HuH-7 (cell line): ENCODE measurements at regions not wholly inside any gene's neighbourhood (a gene's known extent, or its start where the extent isn't known, plus 50 kb on each side); places are given as distances from the start of the nearest gene placed in this dataset.

Experiments
- DNase-seq: peaks from one replicate; pipeline ENCODE4 v3.0.0; 2011; ENCODE audit warnings: low spot score

DNA sequence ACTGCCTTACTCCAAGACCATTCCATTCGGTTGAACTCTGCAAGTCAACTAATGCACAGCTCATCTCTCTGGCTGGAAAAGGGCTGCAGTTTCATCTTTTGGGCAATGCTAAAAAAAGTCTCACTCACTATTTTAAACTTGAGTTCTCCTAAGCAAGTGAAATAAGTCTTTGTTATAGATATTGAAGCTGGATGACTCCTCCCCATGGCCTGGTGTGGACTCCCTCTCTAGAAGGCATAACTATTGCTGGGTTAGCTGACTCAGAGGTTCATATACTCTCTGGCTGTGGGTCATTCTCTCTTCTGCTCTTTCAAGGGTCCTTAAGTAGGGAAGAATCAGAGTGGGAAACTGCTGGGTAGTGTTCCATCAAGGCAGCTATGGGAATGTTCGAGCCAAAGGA, 88.0 kb downstream of the XCL2 start:
- DNase-seq = no peak

DNA sequence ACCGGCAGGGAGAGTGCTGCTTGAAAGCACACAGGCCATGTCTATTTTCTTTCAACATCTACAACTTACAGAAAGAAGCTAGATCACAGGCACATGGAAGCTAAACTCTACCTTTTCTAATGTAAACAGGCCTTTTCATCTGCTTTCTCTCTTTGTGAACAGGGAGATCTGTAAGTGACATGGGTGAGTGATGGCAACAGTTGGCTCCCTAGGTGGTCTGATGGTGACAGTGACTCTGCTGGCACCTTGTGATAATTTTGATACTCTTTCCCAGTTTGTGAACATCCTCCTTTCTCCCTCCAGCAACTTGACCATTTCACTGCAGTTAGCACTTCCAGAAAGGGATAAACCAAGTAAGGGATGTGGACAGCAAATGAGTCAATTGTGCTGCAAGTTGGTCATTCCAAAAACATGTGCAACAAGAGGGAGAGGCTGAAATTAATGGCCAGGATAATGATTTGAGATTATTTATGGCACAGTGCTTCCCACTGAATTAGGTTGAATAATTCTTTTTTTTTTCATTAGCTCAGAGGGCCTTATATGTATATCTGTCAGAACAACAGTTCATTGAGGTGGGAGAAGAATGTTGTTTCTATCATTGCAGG, 89.5 kb downstream of the XCL2 start:
- DNase-seq = no peak

DNA sequence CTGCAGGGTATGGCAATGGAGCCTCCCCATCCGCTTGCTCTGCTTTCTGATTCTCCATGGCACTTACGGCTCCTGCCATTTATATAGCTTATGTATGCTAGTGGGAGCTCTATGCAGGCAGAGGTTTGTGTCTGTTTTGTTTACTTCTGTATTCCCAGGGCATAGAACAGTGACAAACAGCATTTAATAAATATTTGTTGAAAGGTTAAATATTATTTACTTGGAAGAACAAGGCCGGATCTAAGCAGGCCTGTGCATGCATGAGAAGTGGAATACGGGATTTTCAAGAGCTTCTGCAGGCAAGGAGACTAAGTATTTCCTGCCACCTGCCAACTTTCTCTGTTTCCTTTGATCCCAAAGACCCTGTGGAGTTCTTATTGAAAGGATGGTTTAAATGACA, 90.7 kb downstream of the XCL2 start:
- DNase-seq = no peak

DNA sequence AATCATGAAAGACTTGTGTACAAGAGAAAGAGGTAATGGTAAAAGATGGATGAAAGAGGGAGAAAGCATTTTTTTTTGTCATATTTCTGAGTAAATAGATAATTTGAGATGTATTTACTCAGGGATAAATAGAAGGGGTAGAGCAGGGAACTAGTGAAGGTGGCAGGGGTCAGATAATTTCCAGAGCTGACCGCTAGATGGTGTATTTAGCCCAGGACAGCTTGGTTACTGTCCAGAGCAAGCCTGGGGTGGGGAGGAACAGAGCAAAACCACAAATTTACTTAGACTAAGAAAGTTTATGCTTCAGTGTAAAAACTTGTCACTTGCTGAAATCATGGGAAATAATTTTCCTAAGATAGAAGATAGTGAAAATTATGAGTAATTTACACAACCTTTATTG, 91.5 kb downstream of the XCL2 start:
- DNase-seq = no peak

DNA sequence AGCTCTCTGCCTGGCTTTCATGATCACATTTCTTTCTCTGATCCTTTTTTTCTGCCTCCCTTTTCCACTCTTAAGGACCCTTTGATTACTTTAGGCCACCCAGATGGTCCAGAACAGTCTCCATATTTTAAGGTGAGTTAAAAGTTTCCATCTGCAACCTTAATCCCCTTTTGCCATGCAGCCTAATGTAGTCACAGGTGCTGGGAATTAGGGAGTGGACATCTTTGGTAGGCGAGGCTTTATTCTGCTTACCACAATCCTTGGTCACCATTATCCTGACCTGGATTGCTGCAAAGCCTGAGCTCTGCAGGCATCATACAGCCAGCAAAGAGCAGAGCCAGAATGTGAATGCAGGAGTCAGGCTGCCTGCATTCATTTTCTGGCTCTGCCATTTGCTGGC, 95.9 kb downstream of the XCL2 start:
- no peak for DNase-seq

DNA sequence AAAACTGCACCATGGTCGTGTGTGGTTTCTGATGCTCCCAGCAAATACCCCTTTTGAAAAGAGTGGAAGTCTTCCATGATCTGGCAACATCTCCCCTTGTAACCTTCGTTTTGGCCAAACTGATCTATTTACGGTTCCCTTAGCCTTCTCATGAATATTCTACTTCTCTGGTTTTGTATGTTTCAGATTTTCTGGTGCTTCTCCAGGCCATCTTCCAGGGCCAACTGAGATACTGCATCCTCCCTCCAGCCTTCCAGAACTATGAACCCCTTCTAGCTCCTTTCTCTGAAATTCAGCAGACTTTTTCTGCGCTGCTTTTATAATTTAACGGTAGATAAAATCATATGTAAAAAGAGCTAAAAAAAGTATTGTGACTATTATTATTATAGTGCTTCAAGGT, 97.7 kb downstream of the XCL2 start:
- no peak for DNase-seq

DNA sequence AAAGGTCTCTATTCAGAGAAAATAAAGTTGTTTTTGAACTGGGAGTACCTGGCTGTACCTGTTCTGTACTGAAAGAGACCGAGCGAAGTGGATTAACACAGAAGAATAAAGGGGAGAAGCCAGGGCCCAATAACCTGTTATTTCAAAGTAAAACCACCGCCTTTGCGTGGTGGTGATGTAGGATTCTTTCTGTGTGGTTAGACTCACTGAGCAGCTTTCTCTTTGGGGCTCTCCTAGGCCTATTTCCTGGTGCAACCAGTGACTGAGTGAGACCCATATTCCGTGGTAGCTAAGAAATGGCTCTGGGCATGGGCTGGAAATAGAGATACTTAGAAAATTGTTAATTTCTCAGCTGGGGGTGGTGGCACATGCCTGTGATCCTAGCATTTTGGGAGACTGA, 99.9 kb downstream of the XCL2 start:
- no peak for DNase-seq

DNA sequence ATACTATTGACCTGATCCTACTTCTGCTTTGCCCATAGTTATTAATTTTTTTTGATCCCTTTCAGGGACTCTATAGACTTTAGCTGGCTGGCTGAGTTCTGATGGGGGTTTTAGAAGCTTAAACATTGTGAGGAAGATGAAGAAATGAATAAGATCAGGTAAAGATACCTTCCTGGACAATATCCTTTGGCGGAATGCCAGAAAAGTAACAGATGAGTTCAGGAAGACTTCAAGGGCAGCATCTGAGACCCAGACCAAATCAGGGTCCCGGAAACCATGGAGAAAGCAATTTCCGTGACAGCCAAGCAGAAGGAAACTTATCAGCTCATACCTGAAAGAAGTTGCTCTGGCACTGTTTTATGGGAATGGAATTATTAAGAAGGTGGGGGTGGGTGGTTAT, 100.4 kb downstream of the XCL2 start:
- DNase-seq = no peak

DNA sequence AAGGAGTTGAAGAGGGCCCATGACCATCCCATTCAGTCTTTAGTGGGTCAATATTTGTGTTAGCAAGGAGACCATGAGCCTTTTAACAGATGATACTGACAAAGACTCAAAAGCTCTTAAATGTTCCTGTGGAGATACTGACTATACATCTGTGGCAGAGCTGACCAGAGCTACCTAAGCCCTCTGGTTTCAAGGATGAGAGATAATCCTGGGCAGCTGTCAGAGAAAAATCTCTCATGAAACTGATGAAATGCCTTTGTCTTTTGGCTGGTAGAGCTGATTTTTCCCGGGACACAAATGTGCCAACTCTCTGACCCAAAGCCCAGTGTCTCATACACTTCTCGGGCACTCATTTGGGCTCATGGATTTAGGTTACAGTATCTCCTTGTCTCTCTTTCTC, 100.9 kb downstream of the XCL2 start:
- no peak for DNase-seq

DNA sequence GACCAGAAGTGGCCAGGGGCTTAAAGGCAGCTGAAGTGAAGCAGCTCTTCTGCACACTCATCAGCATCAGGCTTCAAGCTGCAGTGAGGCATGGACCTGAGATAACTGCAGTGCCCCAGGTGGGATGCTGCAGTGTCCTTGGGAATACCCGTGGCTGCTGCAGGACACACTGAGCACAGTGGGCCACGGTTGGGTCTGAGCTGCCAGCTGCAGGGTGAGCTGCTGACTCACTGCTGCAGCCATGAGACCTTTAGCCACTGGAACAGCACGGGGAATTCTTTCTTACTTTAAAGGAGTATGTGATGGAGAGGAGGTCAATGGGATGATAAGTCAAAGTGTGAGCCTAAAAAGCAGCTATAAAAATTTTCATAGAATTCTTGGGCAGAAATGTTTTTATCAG, 102.1 kb downstream of the XCL2 start:
- DNase-seq = no peak

DNA sequence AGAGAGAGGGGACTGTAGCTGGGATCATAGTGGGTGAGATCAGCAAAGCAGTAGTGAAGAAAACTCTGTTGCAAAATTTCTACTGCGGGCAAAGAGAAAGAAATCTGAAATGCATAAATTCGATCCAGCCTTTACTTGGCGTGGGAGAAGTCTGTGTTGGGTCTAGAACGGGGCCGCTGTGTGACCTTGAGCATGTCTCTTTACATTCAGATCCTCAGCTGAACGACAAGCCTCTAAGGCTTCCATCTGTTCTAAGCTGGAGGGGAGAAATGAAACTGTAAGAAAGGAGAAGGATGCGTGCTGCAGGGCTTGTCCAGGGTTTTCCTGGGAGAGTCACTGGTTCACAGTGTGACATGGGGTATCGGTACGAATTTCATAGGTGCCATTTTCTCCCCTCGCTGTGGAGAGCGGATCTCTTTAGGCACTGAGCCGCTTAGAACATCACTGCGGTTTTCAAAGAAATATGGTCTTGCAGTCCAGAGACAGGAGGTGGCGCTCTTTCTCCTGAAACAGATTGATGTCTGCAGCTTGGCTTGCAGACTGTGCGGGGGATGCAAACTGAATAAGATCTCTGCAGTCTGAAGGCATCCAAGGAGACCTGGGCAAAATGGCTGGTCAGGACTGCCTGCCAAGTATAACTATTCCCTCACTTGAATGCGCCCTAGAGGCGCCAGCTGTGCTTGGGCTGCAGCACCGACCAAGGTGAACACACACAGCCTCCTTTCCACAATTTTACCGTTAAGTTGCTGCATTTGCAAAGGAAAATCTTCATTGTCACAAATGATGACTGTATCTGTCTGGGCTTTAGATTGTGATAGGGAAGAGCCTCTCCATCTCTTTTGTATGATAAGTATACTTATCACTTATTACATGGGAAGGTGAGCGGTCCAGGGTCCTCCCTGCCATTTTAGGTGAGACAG, 104.1 kb downstream of the XCL2 start:
- peak; percentile 74 for DNase-seq

DNA sequence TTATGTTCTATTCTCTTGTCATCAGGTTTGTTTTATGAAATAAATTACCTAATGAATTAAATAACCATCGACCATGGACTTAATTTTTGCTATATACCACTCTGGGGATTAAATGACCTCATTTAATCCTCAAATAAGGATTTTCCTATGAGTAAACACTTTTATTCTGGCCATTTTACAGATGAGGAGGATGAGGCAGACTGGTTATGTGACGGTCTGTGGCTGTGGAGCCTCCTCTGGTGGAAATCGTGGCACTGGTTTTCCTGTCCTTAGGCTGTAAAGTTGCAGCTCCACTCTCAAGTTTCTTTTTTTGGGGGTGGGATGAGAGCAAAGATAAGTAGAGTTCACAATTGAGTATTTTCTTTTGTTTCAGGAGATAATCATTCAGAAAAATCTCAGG, 105.2 kb downstream of the XCL2 start:
- no peak for DNase-seq

DNA sequence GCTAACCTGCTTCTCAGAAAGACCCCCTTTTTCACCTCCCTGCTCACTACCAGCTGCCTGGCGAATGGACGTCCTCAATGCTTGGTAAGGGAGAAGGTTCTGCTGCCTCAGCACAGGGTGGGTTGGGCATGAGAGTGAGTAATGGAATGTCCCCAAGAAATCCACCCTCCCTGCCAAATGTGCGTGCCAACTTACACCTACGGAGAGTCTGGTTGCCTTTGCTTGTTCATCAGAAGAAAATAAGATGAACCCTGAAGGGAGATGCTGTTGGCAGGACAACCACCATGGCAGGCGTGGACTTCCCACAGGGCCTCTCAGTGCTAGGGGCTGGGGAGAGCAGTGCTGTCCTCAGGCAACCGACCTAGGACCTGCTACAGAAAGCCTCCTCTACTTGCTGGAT, 106.0 kb downstream of the XCL2 start:
- DNase-seq = no peak

DNA sequence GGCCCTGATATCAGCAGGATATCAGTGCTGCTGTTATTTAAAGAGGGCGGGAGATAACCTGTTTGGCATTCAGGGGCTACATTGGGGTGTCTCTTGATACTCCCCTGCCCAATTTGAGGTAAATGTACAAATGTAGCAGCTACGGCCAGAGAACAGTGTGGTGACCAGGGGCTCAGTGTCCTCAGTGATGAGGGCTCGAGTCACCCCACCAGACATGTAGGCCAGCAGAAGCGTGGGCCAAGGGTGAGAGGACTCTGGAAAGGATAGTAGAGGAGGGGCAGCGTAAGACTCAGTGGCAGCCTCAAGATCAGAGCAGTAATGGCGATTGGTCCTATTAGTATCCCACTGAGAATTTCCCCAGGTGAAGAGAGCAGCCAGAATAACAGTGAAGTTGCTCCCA, 108.4 kb downstream of the XCL2 start:
- DNase-seq = no peak

DNA sequence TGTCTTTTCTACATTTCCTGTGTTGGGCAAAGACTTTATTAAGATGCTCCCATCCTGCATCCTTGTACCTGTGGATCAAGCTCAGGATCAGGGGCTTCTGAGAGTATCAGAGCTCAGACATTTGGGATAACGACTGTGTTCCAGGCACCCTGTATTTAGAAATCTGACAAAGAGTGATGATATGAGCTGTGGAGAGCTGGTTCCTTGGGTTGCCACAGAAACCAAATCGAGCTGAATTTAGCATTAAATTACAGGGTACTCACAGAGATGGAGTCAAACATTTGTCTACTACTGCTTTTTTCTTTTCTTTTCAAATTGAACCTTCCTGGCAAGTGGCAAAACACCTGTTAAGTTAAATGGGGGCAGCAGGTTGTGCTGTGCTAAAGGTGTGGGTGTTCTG, 110.6 kb downstream of the XCL2 start:
- no peak for DNase-seq

DNA sequence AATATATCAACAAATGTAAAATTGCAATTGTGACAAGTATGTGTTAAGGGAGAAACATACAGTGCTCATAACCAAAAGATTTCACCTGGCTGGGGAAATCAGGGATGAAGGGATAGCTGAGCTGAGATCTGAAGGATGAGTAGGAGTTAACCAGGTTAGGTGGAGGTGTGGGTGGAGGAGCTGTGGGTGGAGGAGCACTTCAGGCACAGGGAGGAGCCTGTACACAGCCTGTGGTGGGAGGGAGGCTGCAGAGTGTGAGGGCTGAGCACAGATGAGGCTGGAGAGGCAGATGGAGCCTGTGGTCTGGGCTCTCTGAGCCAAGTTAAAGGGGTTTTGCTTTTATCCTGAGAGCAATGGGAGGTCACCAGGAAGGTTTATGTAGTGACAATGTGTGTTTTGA, 111.9 kb downstream of the XCL2 start:
- no peak for DNase-seq

DNA sequence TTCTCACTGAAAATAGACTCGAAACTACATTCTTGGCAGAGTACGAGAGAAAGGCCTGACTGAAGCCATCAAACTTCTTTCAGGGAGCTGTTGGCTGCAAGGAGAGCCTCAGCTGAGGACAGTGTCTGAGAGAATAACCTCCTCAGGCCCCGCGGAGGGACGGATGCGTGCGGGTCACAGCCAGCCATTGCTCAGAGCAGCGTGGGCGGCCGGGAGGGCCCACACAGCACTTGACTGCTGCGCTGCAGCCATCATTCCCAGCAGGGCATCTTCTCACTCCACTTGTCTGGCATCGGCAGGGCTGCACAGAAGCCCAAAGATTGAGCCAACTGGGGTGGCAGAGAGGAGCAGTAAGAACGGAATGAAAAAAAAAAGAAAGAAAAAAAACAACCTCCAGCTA, 113.5 kb downstream of the XCL2 start:
- no peak for DNase-seq

DNA sequence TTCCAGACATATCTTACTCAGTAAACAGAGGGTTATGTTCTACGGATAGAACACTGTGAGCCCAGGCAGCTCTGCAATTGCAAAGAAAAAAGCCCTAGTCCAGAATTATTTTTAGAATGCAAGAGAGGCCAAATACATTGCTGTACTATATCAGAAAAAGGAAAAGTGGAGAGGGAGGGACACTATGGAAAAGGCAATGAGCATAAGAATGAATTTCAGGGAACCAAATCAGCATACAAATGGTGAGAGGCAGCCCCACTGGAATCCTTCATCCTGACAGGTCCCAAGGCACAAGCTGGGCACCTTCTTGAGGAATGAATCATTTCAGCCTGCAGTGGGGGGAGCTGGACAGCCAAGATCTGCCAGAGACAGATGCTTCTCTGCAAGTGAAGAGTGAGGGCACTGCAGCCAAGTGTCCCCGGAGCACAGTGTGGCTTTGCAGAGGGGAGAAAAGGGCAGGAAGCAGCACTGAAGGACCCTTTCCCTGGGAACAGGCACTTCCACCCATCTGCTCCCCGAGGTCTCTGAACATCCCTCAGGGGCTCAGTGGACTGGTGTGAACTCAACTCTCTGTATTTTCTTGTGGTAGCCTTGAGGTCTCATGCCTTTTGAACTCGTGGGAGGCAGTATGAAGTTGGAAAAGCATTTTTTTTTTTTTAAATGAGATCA, 115.6 kb downstream of the XCL2 start:
- DNase-seq = no peak

DNA sequence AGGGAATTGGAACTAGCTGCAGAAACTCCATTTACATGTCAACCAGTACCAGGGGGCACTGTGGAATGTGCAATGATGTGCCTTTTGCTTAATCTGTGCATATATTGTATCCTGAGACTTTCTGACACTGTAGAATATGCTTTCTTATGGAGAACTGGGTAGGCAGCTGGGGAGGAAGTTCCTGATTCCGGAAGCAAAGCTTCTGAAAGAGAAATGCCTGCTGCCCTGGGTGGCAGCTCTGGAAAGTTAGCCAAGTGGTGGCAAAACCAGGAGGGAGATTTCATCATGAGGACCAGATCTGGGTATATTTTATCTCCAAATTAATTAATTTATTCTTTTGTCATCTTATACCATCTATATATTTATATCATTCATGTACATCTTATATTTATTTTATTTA, 116.7 kb downstream of the XCL2 start:
- DNase-seq = no peak

DNA sequence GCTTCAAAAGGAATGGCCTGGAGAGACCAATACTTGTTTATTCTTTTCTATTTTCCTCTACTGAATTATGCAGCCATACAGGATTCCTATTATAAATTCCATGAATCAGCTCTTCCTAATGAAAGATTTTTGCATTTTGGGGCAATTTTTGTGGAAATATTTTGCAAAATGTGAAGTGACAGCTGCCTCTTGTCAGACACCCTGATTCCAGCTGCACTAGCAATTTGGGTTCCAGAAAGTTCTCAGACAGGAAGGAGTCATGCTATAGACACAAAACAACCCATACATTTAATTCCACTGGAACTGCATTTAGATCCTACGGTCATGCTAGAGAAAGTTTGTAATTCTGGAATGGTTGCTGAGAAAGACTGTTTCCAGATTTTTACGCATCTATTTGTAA, 119.5 kb downstream of the XCL2 start:
- DNase-seq = no peak

DNA sequence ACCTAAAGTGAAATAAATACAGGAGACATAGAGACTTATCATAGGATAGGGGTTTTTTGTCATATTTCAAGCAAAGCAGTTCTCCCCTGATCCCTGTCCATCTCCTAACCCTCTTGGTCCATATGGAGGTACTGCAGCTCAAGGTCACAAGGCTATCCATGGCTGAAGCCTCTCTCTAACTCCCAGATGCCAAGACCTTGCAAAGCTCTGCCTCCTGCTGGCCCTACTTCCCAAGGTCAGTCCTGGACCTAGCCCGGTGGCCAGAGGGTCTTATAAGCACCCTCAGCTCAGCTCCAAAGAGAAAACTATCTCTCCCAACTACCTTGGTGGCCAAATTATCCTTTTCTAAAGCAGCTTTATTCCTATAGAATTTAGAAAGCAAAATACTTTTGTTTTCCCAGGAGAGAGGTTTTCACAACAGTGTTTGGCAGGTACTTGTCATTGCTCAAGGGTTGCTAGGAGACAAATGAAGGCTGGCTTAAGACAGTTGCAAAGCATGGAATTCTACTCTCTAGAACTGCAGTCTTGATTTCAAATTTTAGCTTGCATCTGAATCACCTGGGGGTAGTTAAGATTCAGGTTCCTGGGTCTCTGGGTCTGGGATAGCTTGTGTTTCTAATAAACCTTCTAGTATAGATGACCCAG, 121.5 kb downstream of the XCL2 start:
- no peak for DNase-seq

DNA sequence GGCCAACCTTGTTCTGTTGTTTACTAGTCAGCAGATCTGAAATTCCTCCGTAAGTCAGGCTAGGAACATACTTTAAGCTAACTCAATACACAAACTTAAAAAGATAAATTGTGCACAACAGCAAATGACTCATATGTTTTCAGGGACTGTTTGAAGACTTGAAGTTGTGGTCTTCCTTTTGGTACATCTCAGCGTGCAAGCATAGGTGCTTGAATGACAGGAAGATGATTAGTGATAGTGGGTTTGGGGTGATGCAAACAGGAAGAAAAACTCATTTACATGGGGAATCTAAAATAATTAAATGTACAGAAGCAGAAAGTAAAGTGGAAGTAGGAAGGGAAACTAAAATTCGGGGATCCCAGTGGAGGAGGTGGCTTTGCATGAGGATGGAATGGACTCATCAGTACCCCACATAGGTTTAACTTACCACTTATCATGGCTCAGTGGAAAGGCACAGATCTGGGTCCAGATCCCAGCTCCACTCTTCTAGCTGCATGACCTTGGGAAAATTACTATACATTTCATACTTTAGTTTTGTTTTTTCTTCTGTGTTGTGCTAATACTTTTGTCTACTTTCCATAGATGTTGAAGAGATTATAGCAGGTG, 122.3 kb downstream of the XCL2 start:
- DNase-seq = no peak
